ENCODE measurements at regions not wholly inside any gene's neighbourhood (a gene's known extent, or its start where the extent isn't known, plus 50 kb on each side); places are given as distances from the start of the nearest gene placed in this dataset.

- no peaks in the 10 kb centered on the region for H3K4me1 ChIP-seq (ENCODE audit: control insufficient read depth in 1 of 2, insufficient read depth in 2 of 2, low read length in 2 of 2)
- H3K36me3 ChIP-seq (replicated peaks in 1 of 2; ENCODE audit: control insufficient read depth in 1 of 2, insufficient read depth in 2 of 2, low read length in 2 of 2) = no peaks in the 10 kb centered on the region
- intact Hi-C loops (cut with micrococcal nuclease) = no loop called here
- H3K79me2 ChIP-seq (ENCODE audit: insufficient read depth, low read length) = no peaks in the 10 kb centered on the region
- no peak overlapping the region for H3K4me3 ChIP-seq (replicated peaks in 1 of 3; ENCODE audit: low read depth in 2 of 3, low read length in 3 of 3)
- Mint-ChIP-seq H3K36me3 (no peaks in the 10 kb centered on the region), H3K4me3 (no peak overlapping the region), H3K27me3 (ENCODE audit: low read depth in 3 of 3) (peaks cover 0 to 2% (median 0%) of the 10 kb centered on the region in 3 donors), H3K9me3 (peaks cover 0 to 14% (median 3%) of the 10 kb centered on the region in 7 donors), H3K4me1 (no peaks in the 10 kb centered on the region), H3K27ac (no peak overlapping the region)
- H4K20me1 ChIP-seq (ENCODE audit: insufficient read depth, low read length) = no peaks in the 10 kb centered on the region
- no CpG with 5 or more reads among the region's 2 CpGs for WGBS (ENCODE audit: insufficient coverage)
- H3K9ac ChIP-seq (ENCODE audit: insufficient read depth, low read length, poor library complexity, severe bottlenecking) = no peak overlapping the region
- DNase-seq = no peak
- no peak overlapping the region for H2AFZ ChIP-seq (ENCODE audit: insufficient read depth, low read depth, low read length, poor library complexity, severe bottlenecking)
- H3K27me3 ChIP-seq (ENCODE audit: control insufficient read depth in 2 of 2, insufficient read depth in 2 of 2, low read length in 2 of 2) = no peaks in the 10 kb centered on the region
- TF ChIP-seq CTCF (IDR thresholded peaks at IDR 0.05) = no peak
- H3K9me3 ChIP-seq (replicated peaks in 1 of 2; ENCODE audit: control insufficient read depth in 1 of 2, insufficient read depth in 1 of 2, low read length in 2 of 2) = peaks cover 3 to 14% of the 10 kb centered on the region in 2 donors
- H3K27ac ChIP-seq (ENCODE audit: low read depth in 1 of 2, low read length in 2 of 2) = no peak overlapping the region
- H3K4me2 ChIP-seq (replicated peaks; ENCODE audit: extremely low read depth, low read length, poor library complexity, severe bottlenecking) = no peak overlapping the region
Measured at GRCh38 chr7:109503421-109503820, 933.7 kb downstream of the DNAJB9 start.

GRCh38 chr7:109522585-109522984 lies 952.9 kb downstream of the DNAJB9 start:
- no peak overlapping the region for H3K9ac ChIP-seq (ENCODE audit: insufficient read depth, low read length, poor library complexity, severe bottlenecking)
- no CpG with 5 or more reads among the region's 4 CpGs for WGBS (ENCODE audit: insufficient coverage)
- no peaks in the 10 kb centered on the region for H3K9me3 ChIP-seq (replicated peaks in 1 of 2; ENCODE audit: control insufficient read depth in 1 of 2, insufficient read depth in 1 of 2, low read length in 2 of 2)
- no peaks in the 10 kb centered on the region for H3K27me3 ChIP-seq (ENCODE audit: control insufficient read depth in 2 of 2, insufficient read depth in 2 of 2, low read length in 2 of 2)
- no peaks in the 10 kb centered on the region for H3K4me1 Mint-ChIP-seq
- no peak overlapping the region for H3K27ac ChIP-seq (ENCODE audit: low read depth in 1 of 2, low read length in 2 of 2)
- H3K4me2 ChIP-seq (replicated peaks; ENCODE audit: extremely low read depth, low read length, poor library complexity, severe bottlenecking) = no peak overlapping the region
- intact Hi-C loops (cut with micrococcal nuclease) = no loop called here
- no peaks in the 10 kb centered on the region for H3K27me3 Mint-ChIP-seq (ENCODE audit: low read depth in 3 of 3)
- H3K27ac Mint-ChIP-seq = no peak overlapping the region
- no peak overlapping the region for H3K4me3 Mint-ChIP-seq
- no peak overlapping the region for H2AFZ ChIP-seq (ENCODE audit: insufficient read depth, low read depth, low read length, poor library complexity, severe bottlenecking)
- no peak for DNase-seq
- no peak for TF ChIP-seq CTCF (IDR thresholded peaks at IDR 0.05)
- no peaks in the 10 kb centered on the region for H3K36me3 Mint-ChIP-seq
- H3K79me2 ChIP-seq (ENCODE audit: insufficient read depth, low read length) = no peaks in the 10 kb centered on the region
- H3K9me3 Mint-ChIP-seq = peaks cover 0 to 2% (median 1%) of the 10 kb centered on the region in 7 donors
- no peaks in the 10 kb centered on the region for H3K36me3 ChIP-seq (replicated peaks in 1 of 2; ENCODE audit: control insufficient read depth in 1 of 2, insufficient read depth in 2 of 2, low read length in 2 of 2)
- no peaks in the 10 kb centered on the region for H3K4me1 ChIP-seq (ENCODE audit: control insufficient read depth in 1 of 2, insufficient read depth in 2 of 2, low read length in 2 of 2)
- H3K4me3 ChIP-seq (replicated peaks in 1 of 3; ENCODE audit: low read depth in 2 of 3, low read length in 3 of 3) = no peak overlapping the region
- H4K20me1 ChIP-seq (ENCODE audit: insufficient read depth, low read length) = no peaks in the 10 kb centered on the region
